ENCODE measurements at regions not wholly inside any gene's neighbourhood (a gene's known extent, or its start where the extent isn't known, plus 50 kb on each side); places are given as distances from the start of the nearest gene placed in this dataset.

DNA sequence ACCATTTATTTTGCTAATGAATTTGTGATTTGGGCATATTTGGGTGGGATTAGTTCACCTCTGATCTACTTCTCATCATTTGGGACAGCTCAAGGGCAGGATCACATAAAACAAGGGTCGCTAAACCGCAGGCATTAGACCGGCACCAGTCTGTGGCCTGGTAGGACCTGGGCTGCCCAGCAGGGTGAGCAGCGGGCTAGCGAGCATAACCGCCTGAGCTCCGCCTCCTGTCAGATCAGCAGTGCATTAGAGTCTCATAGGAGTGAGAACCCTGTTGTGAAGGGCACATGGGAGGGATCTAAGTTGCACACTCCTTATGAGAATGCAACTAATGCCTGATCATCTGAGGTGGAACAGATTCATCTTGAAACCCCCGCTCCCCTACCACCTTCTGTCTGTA, 785.3 kb downstream of the TRHDE start:
- 96% methylated on average over 8 of the region's 8 CpGs for WGBS (ENCODE audit: insufficient coverage)
- Histone ChIP-seq H3K36me3 (replicated peaks in 1 of 2; ENCODE audit: control insufficient read depth in 1 of 2, insufficient read depth in 2 of 2, low read length in 2 of 2) (no peaks in the 10 kb centered on the region), H4K20me1 (ENCODE audit: insufficient read depth, low read length) (no peaks in the 10 kb centered on the region), H3K27ac (ENCODE audit: low read depth in 1 of 2, low read length in 2 of 2) (no peak overlapping the region), H3K4me2 (replicated peaks; ENCODE audit: extremely low read depth, low read length, poor library complexity, severe bottlenecking) (no peak overlapping the region), H3K9ac (ENCODE audit: insufficient read depth, low read length, poor library complexity, severe bottlenecking) (no peak overlapping the region), H3K79me2 (ENCODE audit: insufficient read depth, low read length) (no peaks in the 10 kb centered on the region), H3K27me3 (ENCODE audit: control insufficient read depth in 2 of 2, insufficient read depth in 2 of 2, low read length in 2 of 2) (no peaks in the 10 kb centered on the region), H3K4me3 (replicated peaks in 1 of 3; ENCODE audit: low read depth in 2 of 3, low read length in 3 of 3) (no peak overlapping the region), H3K9me3 (replicated peaks in 1 of 2; ENCODE audit: control insufficient read depth in 1 of 2, insufficient read depth in 1 of 2, low read length in 2 of 2) (peaks cover 5 to 19% of the 10 kb centered on the region in 2 donors), H3K4me1 (ENCODE audit: control insufficient read depth in 1 of 2, insufficient read depth in 2 of 2, low read length in 2 of 2) (no peaks in the 10 kb centered on the region), H2AFZ (ENCODE audit: insufficient read depth, low read depth, low read length, poor library complexity, severe bottlenecking) (no peak overlapping the region)
- Mint-ChIP-seq H3K9me3 (peaks cover 2 to 15% (median 7%) of the 10 kb centered on the region in 7 donors), H3K27ac (no peak overlapping the region), H3K36me3 (no peaks in the 10 kb centered on the region), H3K4me1 (no peaks in the 10 kb centered on the region), H3K4me3 (no peak overlapping the region), H3K27me3 (ENCODE audit: low read depth in 3 of 3) (no peaks in the 10 kb centered on the region)
- no peak for TF ChIP-seq CTCF (IDR thresholded peaks at IDR 0.05)
- no peak for DNase-seq
- intact Hi-C loops (cut with micrococcal nuclease) = no loop called here

DNA sequence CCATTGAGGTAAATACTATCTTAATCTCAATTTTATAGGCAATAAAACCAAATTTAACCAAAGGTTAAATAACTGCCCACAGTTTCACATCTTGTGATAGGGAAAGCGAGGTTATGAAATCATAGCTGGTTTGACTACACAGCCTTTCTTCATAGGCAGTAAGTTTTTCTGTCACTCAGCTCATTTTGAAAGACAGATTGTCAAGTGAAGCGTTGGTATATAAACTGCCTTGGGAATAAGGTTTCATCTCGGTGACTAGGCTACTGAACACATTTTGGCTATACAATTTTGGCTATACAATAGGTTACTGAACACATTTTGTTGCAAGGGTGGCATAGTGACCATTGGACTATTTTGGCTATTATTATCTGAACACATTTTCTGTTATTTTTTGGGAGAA, 793.7 kb downstream of the TRHDE start:
- H2AFZ ChIP-seq (ENCODE audit: insufficient read depth, low read depth, low read length, poor library complexity, severe bottlenecking) = no peak overlapping the region
- no peak for TF ChIP-seq CTCF (IDR thresholded peaks at IDR 0.05)

More for the DNA sequence above, 793.7 kb downstream of the TRHDE start:
- no peak overlapping the region for H3K4me2 ChIP-seq (replicated peaks; ENCODE audit: extremely low read depth, low read length, poor library complexity, severe bottlenecking)
- no peaks in the 10 kb centered on the region for H3K4me1 Mint-ChIP-seq
- H3K36me3 Mint-ChIP-seq = no peaks in the 10 kb centered on the region
- WGBS (ENCODE audit: insufficient coverage) = 84% methylated on average over 2 of the region's 3 CpGs
- H3K27ac Mint-ChIP-seq = no peak overlapping the region
- no peaks in the 10 kb centered on the region for H3K79me2 ChIP-seq (ENCODE audit: insufficient read depth, low read length)
- H3K27me3 ChIP-seq (ENCODE audit: control insufficient read depth in 2 of 2, insufficient read depth in 2 of 2, low read length in 2 of 2) = no peaks in the 10 kb centered on the region
- H3K9me3 ChIP-seq (replicated peaks in 1 of 2; ENCODE audit: control insufficient read depth in 1 of 2, insufficient read depth in 1 of 2, low read length in 2 of 2) = peaks cover 15 to 17% of the 10 kb centered on the region in 2 donors
- DNase-seq = no peak
- no peak overlapping the region for H3K4me3 Mint-ChIP-seq
- no peaks in the 10 kb centered on the region for H3K27me3 Mint-ChIP-seq (ENCODE audit: low read depth in 3 of 3)
- H3K9ac ChIP-seq (ENCODE audit: insufficient read depth, low read length, poor library complexity, severe bottlenecking) = no peak overlapping the region
- intact Hi-C loops (cut with micrococcal nuclease) = no loop called here
- no peaks in the 10 kb centered on the region for H4K20me1 ChIP-seq (ENCODE audit: insufficient read depth, low read length)
- H3K4me1 ChIP-seq (ENCODE audit: control insufficient read depth in 1 of 2, insufficient read depth in 2 of 2, low read length in 2 of 2) = no peaks in the 10 kb centered on the region
- H3K9me3 Mint-ChIP-seq = peaks cover 0 to 16% (median 8%) of the 10 kb centered on the region in 7 donors
- H3K4me3 ChIP-seq (replicated peaks in 1 of 3; ENCODE audit: low read depth in 2 of 3, low read length in 3 of 3) = no peak overlapping the region
- H3K36me3 ChIP-seq (replicated peaks in 1 of 2; ENCODE audit: control insufficient read depth in 1 of 2, insufficient read depth in 2 of 2, low read length in 2 of 2) = no peaks in the 10 kb centered on the region
- H3K27ac ChIP-seq (ENCODE audit: low read depth in 1 of 2, low read length in 2 of 2) = no peak overlapping the region

All from CD14-positive monocyte (primary cell).